Keratinocyte (primary cell): ENCODE measurements at regions not wholly inside any gene's neighbourhood (a gene's known extent, or its start where the extent isn't known, plus 50 kb on each side); places are given as distances from the start of the nearest gene placed in this dataset.

Experiments used
- DNase-seq: peaks from one replicate; pipeline ENCODE4 v3.0.0-alpha.2; 2011; ENCODE audit warnings: low read depth, missing footprints, low spot score
- FAIRE-seq: peaks from 2 replicates; lab custom pipeline; 2011; peaks lifted over from hg19 to GRCh38; lab: Jason Lieb, UNC
- H2AFZ ChIP-seq: 2 replicates; pipeline ENCODE4 v1.6.0; 2012; ENCODE audit warnings: low read length, control low read depth, inconsistent platforms; ENCODE audit not compliant: control insufficient read depth
- H3K27ac ChIP-seq: 2 replicates; pipeline ENCODE4 v1.5.1; 2011; ENCODE audit warnings: low read length; ENCODE audit not compliant: control insufficient read depth, insufficient read depth
- H3K27me3 ChIP-seq: 3 replicates; pipeline ENCODE4 v1.6.0; 2011; ENCODE audit warnings: low read length; ENCODE audit not compliant: control insufficient read depth, insufficient read depth; ENCODE audit errors: extremely low read depth
- H3K36me3 ChIP-seq, 2 experiments: 2 replicates in 1 of 2; 3 replicates in 1 of 2; pipeline ENCODE4 v1.5.1; 2011; ENCODE audit warnings: low read length in 2 of 2, mild to moderate bottlenecking in 1 of 2; ENCODE audit not compliant: control insufficient read depth in 2 of 2, insufficient read depth in 2 of 2; ENCODE audit errors: extremely low read depth in 1 of 2
- H3K4me1 ChIP-seq: 3 replicates; pipeline ENCODE4 v1.5.1; 2011; ENCODE audit warnings: low read length; ENCODE audit not compliant: control insufficient read depth, insufficient read depth; ENCODE audit errors: extremely low read depth
- H3K4me2 ChIP-seq: 3 replicates; pipeline ENCODE4 v1.6.0; 2011; ENCODE audit warnings: low read depth, low read length; ENCODE audit not compliant: control insufficient read depth, insufficient read depth; ENCODE audit errors: extremely low read depth
- H3K4me3 ChIP-seq, 3 experiments: fragments of 200-600 bp in 1 of 3; sonication (generic) in 1 of 3; 2 replicates in 2 of 3; 3 replicates in 1 of 3; pipeline ENCODE4 v1.5.1; 2011 to 2016; ENCODE audit warnings: low read length in 3 of 3, mild to moderate bottlenecking in 3 of 3, control low read depth in 2 of 3, inconsistent platforms in 1 of 3, low read depth in 1 of 3, mixed read lengths in 1 of 3, mixed run types in 1 of 3, moderate library complexity in 1 of 3; ENCODE audit not compliant: control insufficient read depth in 2 of 3, insufficient read depth in 2 of 3; ENCODE audit errors: extremely low read depth in 1 of 3
- H3K79me2 ChIP-seq: 2 replicates; pipeline ENCODE4 v1.6.0; 2012; ENCODE audit warnings: low read length; ENCODE audit not compliant: control insufficient read depth, insufficient read depth
- H3K9ac ChIP-seq: 3 replicates; pipeline ENCODE4 v1.6.0; 2011; ENCODE audit warnings: low read length; ENCODE audit not compliant: control insufficient read depth, insufficient read depth; ENCODE audit errors: extremely low read depth
- H3K9me1 ChIP-seq: 3 replicates; pipeline ENCODE4 v1.6.0; 2011; ENCODE audit warnings: low read length; ENCODE audit not compliant: control insufficient read depth, insufficient read depth; ENCODE audit errors: extremely low read depth
- H3K9me3 ChIP-seq: 2 replicates; pipeline ENCODE4 v1.5.1; 2012; ENCODE audit warnings: low read depth, low read length; ENCODE audit not compliant: control insufficient read depth
- H4K20me1 ChIP-seq: 3 replicates; pipeline ENCODE4 v1.6.0; 2011; ENCODE audit warnings: low read length; ENCODE audit not compliant: control insufficient read depth, insufficient read depth; ENCODE audit errors: extremely low read depth
- EZH2 ChIP-seq: IDR thresholded peaks from one replicate; pipeline ENCODE4 v1.6.1; 2012; ENCODE audit warnings: inconsistent platforms, mild to moderate bottlenecking, low read length, moderate library complexity
- dilution Hi-C: fragments of 300-500 bp; cut with MboI; formaldehyde crosslinking; loops from one replicate; pipeline ENCODE4 v1.7.0; 2020; ENCODE audit warnings: low sequenced_read_pairs; ENCODE audit not compliant: extremely low pct_ligation_motif_present
- TF ChIP-seq, protein P1 (sequence below), 3 experiments: IDR thresholded peaks in 1 of 3; conservative IDR thresholded peaks in 1 of 3; optimal IDR thresholded peaks in 1 of 3; 2 replicates in 2 of 3; 3 replicates in 1 of 3; pipeline versions ENCODE3 to v1.5.1; 2011; ENCODE audit warnings: low read length in 3 of 3, mild to moderate bottlenecking in 3 of 3, moderate library complexity in 2 of 3, control low read depth in 1 of 3, inconsistent platforms in 1 of 3; ENCODE audit not compliant: insufficient read depth in 2 of 3; ENCODE audit errors: extremely low read depth in 1 of 3

DNA sequence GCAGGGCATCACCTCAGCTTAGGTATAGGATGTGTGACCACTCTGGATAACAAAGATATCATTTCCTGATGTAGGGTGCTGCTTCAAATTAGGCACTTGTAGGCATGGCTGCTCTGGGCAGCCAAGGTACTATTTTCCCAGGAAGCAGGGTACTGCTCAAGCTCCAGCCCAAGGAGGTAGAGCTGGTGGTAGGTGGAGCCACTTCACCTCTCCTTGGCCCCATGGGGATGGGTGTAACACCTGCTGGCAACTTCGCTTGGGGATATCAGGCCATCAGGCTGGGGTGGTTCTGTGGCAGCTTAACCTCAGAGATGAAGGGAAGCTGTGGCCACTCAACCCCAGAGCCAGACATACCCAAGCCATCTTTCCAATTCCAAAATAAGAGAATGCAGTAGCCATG lies 147.1 kb upstream of the IGF1R start:
- dilution Hi-C loops = no loop called here
- Histone ChIP-seq H3K9me1 (no peaks in the 10 kb centered on the region), H3K27me3 (peaks cover 12% of the 10 kb centered on the region), H4K20me1 (no peaks in the 10 kb centered on the region), H3K4me1 (no peaks in the 10 kb centered on the region), H2AFZ (no peak overlapping the region), H3K4me3 (no peak overlapping the region), H3K4me2 (no peak overlapping the region), H3K27ac (no peak overlapping the region), H3K79me2 (no peaks in the 10 kb centered on the region), H3K9ac (no peak overlapping the region), H3K36me3 (no peaks in the 10 kb centered on the region), H3K9me3 (no peaks in the 10 kb centered on the region)
- TF ChIP-seq, protein P1, sequence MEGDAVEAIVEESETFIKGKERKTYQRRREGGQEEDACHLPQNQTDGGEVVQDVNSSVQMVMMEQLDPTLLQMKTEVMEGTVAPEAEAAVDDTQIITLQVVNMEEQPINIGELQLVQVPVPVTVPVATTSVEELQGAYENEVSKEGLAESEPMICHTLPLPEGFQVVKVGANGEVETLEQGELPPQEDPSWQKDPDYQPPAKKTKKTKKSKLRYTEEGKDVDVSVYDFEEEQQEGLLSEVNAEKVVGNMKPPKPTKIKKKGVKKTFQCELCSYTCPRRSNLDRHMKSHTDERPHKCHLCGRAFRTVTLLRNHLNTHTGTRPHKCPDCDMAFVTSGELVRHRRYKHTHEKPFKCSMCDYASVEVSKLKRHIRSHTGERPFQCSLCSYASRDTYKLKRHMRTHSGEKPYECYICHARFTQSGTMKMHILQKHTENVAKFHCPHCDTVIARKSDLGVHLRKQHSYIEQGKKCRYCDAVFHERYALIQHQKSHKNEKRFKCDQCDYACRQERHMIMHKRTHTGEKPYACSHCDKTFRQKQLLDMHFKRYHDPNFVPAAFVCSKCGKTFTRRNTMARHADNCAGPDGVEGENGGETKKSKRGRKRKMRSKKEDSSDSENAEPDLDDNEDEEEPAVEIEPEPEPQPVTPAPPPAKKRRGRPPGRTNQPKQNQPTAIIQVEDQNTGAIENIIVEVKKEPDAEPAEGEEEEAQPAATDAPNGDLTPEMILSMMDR (optimal IDR thresholded peaks at IDR 0.05 in 1 of 3, IDR thresholded peaks at IDR 0.05 in 1 of 3, conservative IDR thresholded peaks at IDR 0.05 in 1 of 3; ENCODE audit: extremely low read depth in 1 of 3, insufficient read depth in 2 of 3, low read length in 3 of 3) = no peak
- no peak for TF ChIP-seq EZH2
- DNase-seq (no peak), FAIRE-seq (no peak)

DNA sequence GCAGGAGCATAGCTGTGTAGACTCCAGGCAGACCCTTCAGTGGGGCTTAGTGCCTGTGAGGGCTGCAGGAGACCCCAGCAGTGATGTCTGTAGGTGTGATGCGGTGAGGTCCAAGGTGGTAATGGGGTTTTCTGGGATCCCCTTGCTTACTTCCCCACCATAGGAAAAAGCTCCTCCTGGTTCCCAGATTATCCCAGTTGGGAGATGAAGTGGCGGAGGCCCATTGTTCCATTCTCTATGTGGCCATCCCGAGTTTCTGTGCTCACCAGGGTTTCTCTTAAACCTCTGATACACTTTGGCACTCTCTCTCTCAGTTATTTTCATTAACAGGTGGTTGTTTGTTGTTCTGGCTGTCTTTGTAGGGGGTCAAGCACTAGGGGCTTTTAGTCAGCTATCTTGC lies 146.7 kb upstream of the IGF1R start:
- Histone ChIP-seq H2AFZ (no peak overlapping the region), H3K9me3 (no peaks in the 10 kb centered on the region), H3K4me1 (no peaks in the 10 kb centered on the region), H3K79me2 (no peaks in the 10 kb centered on the region), H3K9me1 (no peaks in the 10 kb centered on the region), H3K36me3 (no peaks in the 10 kb centered on the region), H3K4me3 (no peak overlapping the region), H3K9ac (no peak overlapping the region), H3K4me2 (no peak overlapping the region), H4K20me1 (no peaks in the 10 kb centered on the region), H3K27ac (no peak overlapping the region), H3K27me3 (peaks cover 17% of the 10 kb centered on the region)
- FAIRE-seq (no peak), DNase-seq (no peak)
- TF ChIP-seq EZH2 = no peak
- TF ChIP-seq, protein P1 (optimal IDR thresholded peaks at IDR 0.05 in 1 of 3, IDR thresholded peaks at IDR 0.05 in 1 of 3, conservative IDR thresholded peaks at IDR 0.05 in 1 of 3; ENCODE audit: extremely low read depth in 1 of 3, insufficient read depth in 2 of 3, low read length in 3 of 3) = no peak
- dilution Hi-C loops = no loop called here
